Tibial nerve (tissue), 4 donors: ENCODE measurements at regions not wholly inside any gene's neighbourhood (a gene's known extent, or its start where the extent isn't known, plus 50 kb on each side); places are given as distances from the start of the nearest gene placed in this dataset.

Experiments used
- DNase-seq, 2 donors: peaks; one replicate each; pipeline ENCODE4 v3.0.0-alpha.2; 2019; ENCODE audit warnings: low spot score in 2 of 2
- H3K27ac ChIP-seq, 4 donors: fragments of 200-600 bp; sonication (generic) in 3 of 4; one replicate each; pipeline ENCODE4 v1.5.1; 2017 to 2019; ENCODE audit warnings: mild to moderate bottlenecking in 1 of 4
- H3K27me3 ChIP-seq, 2 donors: fragments of 200-600 bp; sonication (generic) in 1 of 2; one replicate each; pipeline versions ENCODE4 v1.5.1 to v1.6.0; 2017 to 2019
- H3K36me3 ChIP-seq, 3 donors: fragments of 200-600 bp; sonication (generic); one replicate each; pipeline ENCODE4 v1.5.1; 2018 to 2019
- H3K4me1 ChIP-seq, 4 donors: fragments of 200-600 bp; sonication (generic) in 3 of 4; one replicate each; pipeline ENCODE4 v1.5.1; 2017 to 2019
- H3K4me3 ChIP-seq, 4 donors: fragments of 200-600 bp; sonication (generic) in 3 of 4; one replicate each; pipeline ENCODE4 v1.5.1; 2017 to 2019; ENCODE audit warnings: mild to moderate bottlenecking in 1 of 4, moderate library complexity in 1 of 4
- H3K9me3 ChIP-seq, 4 donors: fragments of 200-600 bp; sonication (generic) in 3 of 4; one replicate each; pipeline ENCODE4 v1.5.1; 2017 to 2019
- CTCF ChIP-seq, 5 experiments: fragments of 200-600 bp in 3 of 5; fragments of 450-650 bp in 2 of 5; sonication (generic) in 3 of 5; IDR thresholded peaks; one replicate each; pipeline ENCODE4 v1.5.1; 2016 to 2019; ENCODE audit warnings: antibody characterized with exemption in 5 of 5, mild to moderate bottlenecking in 3 of 5, moderate library complexity in 2 of 5
- EP300 ChIP-seq, 2 donors: sonication (generic); formaldehyde crosslinking; IDR thresholded peaks; one replicate each; pipeline ENCODE4 v1.6.1; 2017; ENCODE audit warnings: antibody characterized with exemption in 2 of 2, mild to moderate bottlenecking in 1 of 2
- POLR2A ChIP-seq, 2 donors: fragments of 450-650 bp; IDR thresholded peaks; one replicate each; pipeline ENCODE4 v1.6.1; 2017; ENCODE audit warnings: antibody characterized with exemption in 2 of 2, mild to moderate bottlenecking in 2 of 2, moderate library complexity in 2 of 2
- WGBS, 2 donors: methylation state at CpG; one replicate each; pipeline ENCODE4 v1.1.5; 2018; 5-methylcytosine and 5-hydroxymethylcytosine counted together

DNA sequence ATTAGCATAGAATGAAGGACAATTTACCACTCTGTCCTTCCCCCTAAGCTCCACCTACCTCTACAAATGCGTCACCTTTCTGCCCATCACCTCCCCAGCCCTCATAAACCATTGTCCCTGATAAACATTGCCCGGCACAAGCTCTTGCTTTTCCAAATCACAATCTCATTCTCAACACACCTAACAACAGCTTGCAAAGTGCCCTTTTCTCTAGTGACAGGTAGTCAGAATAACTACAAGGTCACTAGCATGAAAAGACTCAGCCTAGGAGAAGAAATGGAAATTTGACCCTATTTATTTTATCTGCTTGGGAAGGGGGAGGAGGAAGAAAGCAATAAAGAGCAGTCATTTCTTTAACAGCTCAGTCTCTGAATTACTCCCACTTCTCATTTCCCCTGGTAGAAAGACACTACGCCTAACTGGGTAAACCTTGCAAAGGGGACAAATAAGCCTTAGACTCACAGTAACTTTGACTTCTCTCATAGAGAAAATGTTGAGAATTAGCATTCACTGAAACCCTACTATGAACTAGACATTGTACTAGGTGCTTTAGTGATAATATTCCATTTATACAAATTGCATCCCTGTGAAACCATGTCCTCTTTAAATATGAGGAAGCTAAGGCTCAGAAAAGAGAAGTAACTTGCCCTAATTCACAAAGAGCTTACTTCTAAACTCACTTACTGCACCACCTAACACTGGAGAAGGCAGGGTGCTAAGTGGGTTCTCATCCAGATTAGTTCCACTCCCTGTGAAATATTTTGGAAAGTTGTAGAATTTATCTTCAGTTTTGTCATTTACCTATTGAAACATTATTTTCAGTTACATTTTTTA, 116.2 kb upstream of the FNDC3A start:
- 50 to 62% methylated on average over 3 of the region's 3 CpGs for WGBS, 2 donors
- H3K4me1 ChIP-seq: peaks cover 0 to 10% (median 0%) of the 10 kb centered on the region in 4 donors
- H3K36me3 ChIP-seq: no peaks in the 10 kb centered on the region
- no peaks in the 10 kb centered on the region for H3K27me3 ChIP-seq
- H3K4me3 ChIP-seq: no peak overlapping the region
- H3K27ac ChIP-seq: peak overlapping the region in 1 of 4 donors; percentile 22
- no peaks in the 10 kb centered on the region for H3K9me3 ChIP-seq
- TF ChIP-seq CTCF (IDR thresholded peaks at IDR 0.05) (no peak), POLR2A (IDR thresholded peaks at IDR 0.05) (no peak), EP300 (IDR thresholded peaks at IDR 0.05) (no peak)
- DNase-seq: no peak

DNA sequence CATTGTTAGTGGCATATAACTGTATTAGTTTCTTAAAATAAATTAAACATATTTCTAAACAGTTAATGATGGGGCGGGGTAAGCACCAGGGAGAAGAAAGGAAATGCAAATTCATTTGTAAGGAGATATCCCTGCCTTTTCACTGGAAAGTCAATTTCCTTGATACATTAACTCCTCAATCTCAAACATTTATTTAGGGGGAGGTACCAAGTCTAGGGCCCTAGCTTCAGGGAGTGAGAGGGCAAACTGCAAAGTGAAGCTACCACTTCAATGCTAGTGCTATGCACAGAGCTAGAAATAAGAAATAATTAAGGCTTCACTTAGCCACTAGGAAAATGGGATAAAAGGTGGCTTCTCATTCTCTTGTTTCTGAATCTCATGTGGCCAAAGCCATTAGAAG, 115.3 kb upstream of the FNDC3A start:
- H3K27me3 ChIP-seq: no peaks in the 10 kb centered on the region
- no peak for DNase-seq
- H3K9me3 ChIP-seq: no peaks in the 10 kb centered on the region
- H3K27ac ChIP-seq: no peak overlapping the region
- WGBS, 2 donors: 55 to 80% methylated on average over 1 of the region's 1 CpG
- TF ChIP-seq POLR2A (IDR thresholded peaks at IDR 0.05) (no peak), CTCF (IDR thresholded peaks at IDR 0.05) (no peak), EP300 (IDR thresholded peaks at IDR 0.05) (no peak)
- no peaks in the 10 kb centered on the region for H3K36me3 ChIP-seq
- no peak overlapping the region for H3K4me3 ChIP-seq
- peaks cover 0 to 10% (median 0%) of the 10 kb centered on the region in 4 donors for H3K4me1 ChIP-seq

DNA sequence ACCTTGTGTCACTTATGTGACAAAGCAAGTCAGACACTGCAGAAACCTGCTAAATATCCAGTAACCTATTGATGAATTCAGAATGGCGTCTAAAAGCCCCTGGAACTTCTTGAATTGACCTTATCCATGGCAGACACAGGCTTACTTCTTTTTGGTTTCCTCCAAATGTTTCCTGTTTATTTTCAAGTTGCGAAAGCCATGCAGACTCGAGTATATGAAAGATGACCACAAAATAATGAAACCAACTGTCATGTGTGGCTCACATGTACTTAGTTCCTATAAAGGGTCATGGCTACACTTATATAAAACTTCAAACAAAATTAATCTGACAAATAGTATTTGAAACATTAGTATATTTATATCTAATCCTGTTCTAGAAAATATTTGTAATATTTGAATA, 113.1 kb upstream of the FNDC3A start:
- WGBS, 2 donors: 82 to 83% methylated on average over 3 of the region's 3 CpGs
- peak; percentile 84 to 97 for TF ChIP-seq EP300 (IDR thresholded peaks at IDR 0.05)
- TF ChIP-seq POLR2A (IDR thresholded peaks at IDR 0.05): no peak
- Histone ChIP-seq H3K27me3 (no peaks in the 10 kb centered on the region), H3K4me3 (no peak overlapping the region), H3K27ac (peak overlapping the region in 2 of 4 donors; percentile 39 to 49), H3K36me3 (no peaks in the 10 kb centered on the region), H3K9me3 (no peaks in the 10 kb centered on the region), H3K4me1 (peaks cover 0 to 10% (median 0%) of the 10 kb centered on the region in 4 donors)
- DNase-seq: peak in 1 of 2 donors; percentile 63

GRCh38 chr13:48864100-48864499, 111.6 kb upstream of the FNDC3A start:
- Histone ChIP-seq H3K9me3 (no peaks in the 10 kb centered on the region), H3K36me3 (no peaks in the 10 kb centered on the region), H3K27me3 (no peaks in the 10 kb centered on the region), H3K4me1 (peaks cover 0 to 6% (median 0%) of the 10 kb centered on the region in 4 donors), H3K27ac (no peak overlapping the region), H3K4me3 (no peak overlapping the region)
- DNase-seq: no peak
- no peak for TF ChIP-seq POLR2A (IDR thresholded peaks at IDR 0.05)
- no peak for TF ChIP-seq CTCF (IDR thresholded peaks at IDR 0.05)
- TF ChIP-seq EP300 (IDR thresholded peaks at IDR 0.05): no peak

DNA sequence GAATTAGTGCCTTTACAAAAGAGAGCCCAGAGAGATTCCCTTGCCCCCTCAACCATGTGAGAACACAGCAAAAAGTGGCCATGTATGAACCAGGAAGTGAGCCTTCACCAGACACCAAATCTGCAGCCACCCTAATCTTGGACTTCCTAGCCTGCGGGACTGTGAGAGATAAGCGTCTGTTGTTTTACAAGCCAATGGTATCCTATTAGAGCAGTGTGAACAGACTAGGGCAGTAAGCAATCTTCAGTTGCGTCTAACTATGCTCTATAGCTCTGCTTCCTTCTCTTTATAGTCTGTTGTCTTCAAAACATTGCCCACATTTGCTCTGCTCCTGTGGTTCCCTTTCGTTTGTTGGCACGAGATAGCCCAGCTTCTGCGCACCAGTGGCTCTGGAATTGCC, 109.5 kb upstream of the FNDC3A start:
- Histone ChIP-seq H3K9me3 (no peaks in the 10 kb centered on the region), H3K27ac (no peak overlapping the region)
- 46 to 56% methylated on average over 6 of the region's 6 CpGs for WGBS, 2 donors

More for the DNA sequence above, 109.5 kb upstream of the FNDC3A start:
- no peak for DNase-seq
- H3K36me3 ChIP-seq: no peaks in the 10 kb centered on the region
- no peak overlapping the region for H3K4me3 ChIP-seq
- TF ChIP-seq POLR2A (IDR thresholded peaks at IDR 0.05) (no peak), CTCF (IDR thresholded peaks at IDR 0.05) (no peak), EP300 (IDR thresholded peaks at IDR 0.05) (no peak)
- no peaks in the 10 kb centered on the region for H3K27me3 ChIP-seq
- H3K4me1 ChIP-seq: no peaks in the 10 kb centered on the region
